HG02759 (cell line): ENCODE measurements at regions not wholly inside any gene's neighbourhood (a gene's known extent, or its start where the extent isn't known, plus 50 kb on each side); places are given as distances from the start of the nearest gene placed in this dataset.
"Not testable (repeated sequence)": the region's sequence is repeated elsewhere in the genome, so short reads cannot be mapped to it uniquely, and the experiment has no call there.

Source experiments
- ATAC-seq: cut with Tn5 transposase; IDR thresholded peaks from one replicate; pipeline ENCODE4 v1.9.1; 2021; ENCODE audit warnings: mild to moderate bottlenecking, moderate library complexity; ENCODE audit not compliant: unreplicated experiment

- no peak for ATAC-seq
These were observed 438.6 kb upstream of the NOX3 start for GRCh38 chr6:155894262-155894661.

- ATAC-seq: no peak
These were observed 434.8 kb upstream of the NOX3 start for GRCh38 chr6:155890409-155890808.

- ATAC-seq: no peak
These were observed 433.8 kb upstream of the NOX3 start for GRCh38 chr6:155889410-155889809.

GRCh38 chr6:155887421-155887820 lies 431.8 kb upstream of the NOX3 start:
- no peak for ATAC-seq

GRCh38 chr6:155883741-155884140 lies 428.1 kb upstream of the NOX3 start:
- ATAC-seq: no peak

GRCh38 chr6:155883334-155883731 lies 427.7 kb upstream of the NOX3 start:
- no peak for ATAC-seq

GRCh38 chr6:155882527-155883333 lies 427.1 kb upstream of the NOX3 start:
- ATAC-seq: peak; percentile 87

- peak; percentile 49 for ATAC-seq
These were observed 426.3 kb upstream of the NOX3 start for GRCh38 chr6:155881826-155882526.

GRCh38 chr6:155880900-155881299 lies 425.3 kb upstream of the NOX3 start:
- ATAC-seq: no peak

GRCh38 chr6:155872961-155873360 lies 417.3 kb upstream of the NOX3 start:
- no peak for ATAC-seq

- ATAC-seq: no peak
These were observed 412.0 kb upstream of the NOX3 start for GRCh38 chr6:155867682-155868081.

GRCh38 chr6:155866676-155867390 lies 411.2 kb upstream of the NOX3 start:
- ATAC-seq: not testable (repeated sequence)

- no peak for ATAC-seq
These were observed 406.2 kb upstream of the NOX3 start for GRCh38 chr6:155861821-155862220.

GRCh38 chr6:155858906-155859305 lies 403.3 kb upstream of the NOX3 start:
- not testable (repeated sequence) for ATAC-seq

- no peak for ATAC-seq
These were observed 399.1 kb upstream of the NOX3 start for GRCh38 chr6:155854787-155855186.

- ATAC-seq: no peak
These were observed 397.4 kb upstream of the NOX3 start for GRCh38 chr6:155853011-155853410.

GRCh38 chr6:155850408-155850841 lies 394.8 kb upstream of the NOX3 start:
- no peak for ATAC-seq

- ATAC-seq: no peak
These were observed 392.1 kb upstream of the NOX3 start for GRCh38 chr6:155847711-155848110.

GRCh38 chr6:155837474-155837873 lies 381.8 kb upstream of the NOX3 start:
- no peak for ATAC-seq

- ATAC-seq: no peak
These were observed 377.0 kb upstream of the NOX3 start for GRCh38 chr6:155832596-155832995.

- ATAC-seq: no peak
These were observed 374.9 kb upstream of the NOX3 start for GRCh38 chr6:155830531-155830930.

- no peak for ATAC-seq
These were observed 374.0 kb upstream of the NOX3 start for GRCh38 chr6:155829646-155830045.
